ENCODE measurements at regions not wholly inside any gene's neighbourhood (a gene's known extent, or its start where the extent isn't known, plus 50 kb on each side); places are given as distances from the start of the nearest gene placed in this dataset.

DNA sequence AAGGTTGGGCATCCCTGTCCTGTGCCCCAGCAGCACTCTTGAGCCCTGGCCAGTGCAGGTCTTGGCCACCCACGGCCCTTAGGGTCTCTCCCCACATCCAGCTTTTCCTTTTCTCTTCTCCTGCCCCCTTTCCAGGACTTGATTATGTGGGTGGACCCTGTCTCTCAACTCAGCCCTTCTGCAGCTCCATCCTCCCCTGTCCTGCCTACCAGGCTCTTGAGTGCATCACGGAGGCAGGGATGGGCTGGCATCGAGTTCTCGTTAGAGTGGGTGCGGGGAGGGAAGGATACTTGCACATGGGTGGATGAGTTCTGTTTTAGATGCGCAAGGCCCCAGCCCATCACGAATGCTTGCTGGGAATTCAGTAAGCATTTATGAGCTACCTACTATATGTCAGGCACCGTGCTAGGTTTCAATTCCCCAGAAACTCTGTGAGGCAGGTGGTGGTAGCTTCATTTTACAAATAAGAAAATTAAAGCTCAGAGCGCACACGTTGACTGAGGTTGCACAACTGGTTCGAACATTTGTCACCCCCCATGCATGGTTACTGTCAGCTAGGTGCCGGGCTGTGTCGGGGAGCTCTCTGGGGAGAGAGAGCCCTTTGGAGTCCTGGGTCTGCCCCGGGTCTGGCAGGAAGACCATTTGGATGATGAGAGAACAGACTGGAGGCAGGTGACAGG lies 144.6 kb upstream of the PITX1 start:
- no peak overlapping the region for H3K4me2 ChIP-seq (ENCODE audit: low read depth, low read length, poor library complexity, severe bottlenecking)
- TF ChIP-seq, protein P1, sequence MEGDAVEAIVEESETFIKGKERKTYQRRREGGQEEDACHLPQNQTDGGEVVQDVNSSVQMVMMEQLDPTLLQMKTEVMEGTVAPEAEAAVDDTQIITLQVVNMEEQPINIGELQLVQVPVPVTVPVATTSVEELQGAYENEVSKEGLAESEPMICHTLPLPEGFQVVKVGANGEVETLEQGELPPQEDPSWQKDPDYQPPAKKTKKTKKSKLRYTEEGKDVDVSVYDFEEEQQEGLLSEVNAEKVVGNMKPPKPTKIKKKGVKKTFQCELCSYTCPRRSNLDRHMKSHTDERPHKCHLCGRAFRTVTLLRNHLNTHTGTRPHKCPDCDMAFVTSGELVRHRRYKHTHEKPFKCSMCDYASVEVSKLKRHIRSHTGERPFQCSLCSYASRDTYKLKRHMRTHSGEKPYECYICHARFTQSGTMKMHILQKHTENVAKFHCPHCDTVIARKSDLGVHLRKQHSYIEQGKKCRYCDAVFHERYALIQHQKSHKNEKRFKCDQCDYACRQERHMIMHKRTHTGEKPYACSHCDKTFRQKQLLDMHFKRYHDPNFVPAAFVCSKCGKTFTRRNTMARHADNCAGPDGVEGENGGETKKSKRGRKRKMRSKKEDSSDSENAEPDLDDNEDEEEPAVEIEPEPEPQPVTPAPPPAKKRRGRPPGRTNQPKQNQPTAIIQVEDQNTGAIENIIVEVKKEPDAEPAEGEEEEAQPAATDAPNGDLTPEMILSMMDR (IDR thresholded peaks at IDR 0.05; ENCODE audit: insufficient read depth, low read length, poor library complexity, severe bottlenecking): no peak
- TF ChIP-seq EZH2phosphoT487 (conservative IDR thresholded peaks at IDR 0.05; ENCODE audit: low read length): no peak
- H3K27ac ChIP-seq (ENCODE audit: low read depth, low read length): no peak overlapping the region
- H3K9ac ChIP-seq (ENCODE audit: low read length): no peak overlapping the region
- H3K27me3 ChIP-seq (ENCODE audit: low read length): no peaks in the 10 kb centered on the region
- H3K9me2 ChIP-seq (replicated peaks; ENCODE audit: insufficient read depth, low read length): no peaks in the 10 kb centered on the region
- no peak overlapping the region for H3K4me3 ChIP-seq (ENCODE audit: insufficient read depth, low read length, poor library complexity, severe bottlenecking)
- H4K20me1 ChIP-seq (ENCODE audit: low read depth, low read length): no peaks in the 10 kb centered on the region
- no peaks in the 10 kb centered on the region for H3K9me3 ChIP-seq (ENCODE audit: insufficient read depth, low read length)
- no peaks in the 10 kb centered on the region for H3K36me3 ChIP-seq (ENCODE audit: low read length)
- no peak overlapping the region for H2AFZ ChIP-seq (ENCODE audit: low read depth, low read length, severe bottlenecking)
- no peaks in the 10 kb centered on the region for H3F3A ChIP-seq (ENCODE audit: insufficient read depth)
- H3K79me2 ChIP-seq (ENCODE audit: insufficient read depth, low read length): no peaks in the 10 kb centered on the region

DNA sequence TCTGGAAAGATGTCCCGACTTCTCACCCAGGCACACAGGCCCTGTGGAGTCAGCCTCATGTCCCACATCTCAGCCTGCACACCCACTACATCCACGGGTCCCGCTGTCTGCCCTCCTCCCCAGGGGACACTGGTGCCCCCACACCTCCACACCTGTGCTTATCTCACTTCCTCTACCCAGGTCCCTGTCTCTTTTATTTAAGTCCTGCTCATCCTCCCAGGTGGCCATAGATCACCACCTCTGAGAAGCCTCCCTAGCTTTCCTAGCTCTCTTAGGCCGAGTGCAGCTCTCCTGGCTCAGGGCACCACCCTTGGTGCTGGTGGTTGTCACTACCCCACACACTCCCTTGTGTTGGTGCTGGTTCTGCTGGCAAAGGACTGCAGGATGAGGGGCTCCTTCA lies 143.6 kb upstream of the PITX1 start:
- Histone ChIP-seq H3K27me3 (ENCODE audit: low read length) (no peaks in the 10 kb centered on the region), H3K9me2 (replicated peaks; ENCODE audit: insufficient read depth, low read length) (no peaks in the 10 kb centered on the region), H3K27ac (ENCODE audit: low read depth, low read length) (no peak overlapping the region), H3F3A (ENCODE audit: insufficient read depth) (no peaks in the 10 kb centered on the region), H3K4me3 (ENCODE audit: insufficient read depth, low read length, poor library complexity, severe bottlenecking) (no peak overlapping the region), H3K9ac (ENCODE audit: low read length) (no peak overlapping the region), H3K4me2 (ENCODE audit: low read depth, low read length, poor library complexity, severe bottlenecking) (no peak overlapping the region), H3K9me3 (ENCODE audit: insufficient read depth, low read length) (no peaks in the 10 kb centered on the region), H4K20me1 (ENCODE audit: low read depth, low read length) (no peaks in the 10 kb centered on the region), H2AFZ (ENCODE audit: low read depth, low read length, severe bottlenecking) (no peak overlapping the region), H3K79me2 (ENCODE audit: insufficient read depth, low read length) (no peaks in the 10 kb centered on the region), H3K36me3 (ENCODE audit: low read length) (no peaks in the 10 kb centered on the region)
- TF ChIP-seq, protein P1 (IDR thresholded peaks at IDR 0.05; ENCODE audit: insufficient read depth, low read length, poor library complexity, severe bottlenecking): no peak
- no peak for TF ChIP-seq EZH2phosphoT487 (conservative IDR thresholded peaks at IDR 0.05; ENCODE audit: low read length)

DNA sequence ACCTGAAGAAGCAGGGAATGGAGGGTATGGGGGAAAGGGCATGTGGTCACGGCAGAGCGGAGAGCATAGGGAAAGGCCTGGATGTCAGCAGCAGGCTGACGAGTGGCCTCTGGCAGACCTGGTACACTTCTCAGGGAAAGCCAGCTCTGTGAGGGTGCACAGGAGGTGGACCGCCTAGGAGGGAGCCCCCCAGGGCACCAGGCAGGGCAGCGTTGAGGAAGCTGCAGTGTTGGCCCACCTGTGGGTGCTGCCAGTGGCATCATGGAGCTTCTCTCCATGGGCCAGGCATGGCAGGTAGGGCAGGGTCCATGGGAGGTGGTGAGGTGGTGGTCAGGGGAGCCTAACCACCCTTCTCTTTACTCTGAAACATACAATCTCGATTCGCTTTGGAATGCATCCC lies 143.0 kb upstream of the PITX1 start:
- TF ChIP-seq EZH2phosphoT487 (conservative IDR thresholded peaks at IDR 0.05; ENCODE audit: low read length): no peak
- TF ChIP-seq, protein P1 (IDR thresholded peaks at IDR 0.05; ENCODE audit: insufficient read depth, low read length, poor library complexity, severe bottlenecking): no peak
- Histone ChIP-seq H3K9ac (ENCODE audit: low read length) (no peak overlapping the region), H4K20me1 (ENCODE audit: low read depth, low read length) (no peaks in the 10 kb centered on the region)

More for the DNA sequence above, 143.0 kb upstream of the PITX1 start:
- no peaks in the 10 kb centered on the region for H3K36me3 ChIP-seq (ENCODE audit: low read length)
- H3K9me2 ChIP-seq (replicated peaks; ENCODE audit: insufficient read depth, low read length): no peaks in the 10 kb centered on the region
- H3K79me2 ChIP-seq (ENCODE audit: insufficient read depth, low read length): no peaks in the 10 kb centered on the region
- no peaks in the 10 kb centered on the region for H3F3A ChIP-seq (ENCODE audit: insufficient read depth)
- H3K27ac ChIP-seq (ENCODE audit: low read depth, low read length): no peak overlapping the region
- no peaks in the 10 kb centered on the region for H3K9me3 ChIP-seq (ENCODE audit: insufficient read depth, low read length)
- no peak overlapping the region for H3K4me2 ChIP-seq (ENCODE audit: low read depth, low read length, poor library complexity, severe bottlenecking)
- no peaks in the 10 kb centered on the region for H3K27me3 ChIP-seq (ENCODE audit: low read length)
- H2AFZ ChIP-seq (ENCODE audit: low read depth, low read length, severe bottlenecking): no peak overlapping the region
- H3K4me3 ChIP-seq (ENCODE audit: insufficient read depth, low read length, poor library complexity, severe bottlenecking): no peak overlapping the region

Measured in SU-DHL-6 (cell line).